ENCODE measurements at regions not wholly inside any gene's neighbourhood (a gene's known extent, or its start where the extent isn't known, plus 50 kb on each side); places are given as distances from the start of the nearest gene placed in this dataset.

GRCh38 chr3:159102001-159102400, 300.1 kb downstream of the MFSD1 start:
- TF ChIP-seq POLR2A (IDR thresholded peaks at IDR 0.05; ENCODE audit: low read depth, low read length) (no peak), POLR2AphosphoS5 (IDR thresholded peaks at IDR 0.05; ENCODE audit: low read depth, low read length) (no peak), TAF1 (IDR thresholded peaks at IDR 0.05; ENCODE audit: borderline replicate concordance, low read depth, low read length) (no peak)
- FAIRE-seq (no peak), DNase-seq (ENCODE audit: insufficient read length) (no peak)

GRCh38 chr3:159112724-159113123, 310.9 kb downstream of the MFSD1 start:
- no peak for DNase-seq (ENCODE audit: insufficient read length)
- no peak for FAIRE-seq
- TF ChIP-seq TAF1 (IDR thresholded peaks at IDR 0.05; ENCODE audit: borderline replicate concordance, low read depth, low read length), result no peak
- no peak for TF ChIP-seq POLR2A (IDR thresholded peaks at IDR 0.05; ENCODE audit: low read depth, low read length)
- TF ChIP-seq POLR2AphosphoS5 (IDR thresholded peaks at IDR 0.05; ENCODE audit: low read depth, low read length), result no peak

- DNase-seq (ENCODE audit: insufficient read length) (no peak), FAIRE-seq (no peak)
- TF ChIP-seq POLR2AphosphoS5 (IDR thresholded peaks at IDR 0.05; ENCODE audit: low read depth, low read length) (no peak), POLR2A (IDR thresholded peaks at IDR 0.05; ENCODE audit: low read depth, low read length) (no peak), TAF1 (IDR thresholded peaks at IDR 0.05; ENCODE audit: borderline replicate concordance, low read depth, low read length) (no peak)
Measured at GRCh38 chr3:159113221-159113875, 311.5 kb downstream of the MFSD1 start.

- TF ChIP-seq POLR2A (IDR thresholded peaks at IDR 0.05; ENCODE audit: low read depth, low read length) (no peak), TAF1 (IDR thresholded peaks at IDR 0.05; ENCODE audit: borderline replicate concordance, low read depth, low read length) (no peak), POLR2AphosphoS5 (IDR thresholded peaks at IDR 0.05; ENCODE audit: low read depth, low read length) (no peak)
- FAIRE-seq (no peak), DNase-seq (ENCODE audit: insufficient read length) (no peak)
Measured at GRCh38 chr3:159114582-159114981, 312.7 kb downstream of the MFSD1 start.

- TF ChIP-seq POLR2AphosphoS5 (IDR thresholded peaks at IDR 0.05; ENCODE audit: low read depth, low read length), result no peak
- TF ChIP-seq TAF1 (IDR thresholded peaks at IDR 0.05; ENCODE audit: borderline replicate concordance, low read depth, low read length), result no peak
- no peak for TF ChIP-seq POLR2A (IDR thresholded peaks at IDR 0.05; ENCODE audit: low read depth, low read length)
- no peak for FAIRE-seq
Measured at GRCh38 chr3:159123877-159124276, 322.0 kb downstream of the MFSD1 start.

GRCh38 chr3:159126261-159127020, 324.6 kb downstream of the MFSD1 start:
- FAIRE-seq, result no peak
- no peak for TF ChIP-seq POLR2AphosphoS5 (IDR thresholded peaks at IDR 0.05; ENCODE audit: low read depth, low read length)
- no peak for TF ChIP-seq TAF1 (IDR thresholded peaks at IDR 0.05; ENCODE audit: borderline replicate concordance, low read depth, low read length)
- TF ChIP-seq POLR2A (IDR thresholded peaks at IDR 0.05; ENCODE audit: low read depth, low read length), result no peak
- DNase-seq (ENCODE audit: insufficient read length), result no peak

More at GRCh38 chr3:159123877-159124276, 322.0 kb downstream of the MFSD1 start:
- DNase-seq (ENCODE audit: insufficient read length), result no peak

- TF ChIP-seq POLR2A (IDR thresholded peaks at IDR 0.05; ENCODE audit: low read depth, low read length) (no peak), TAF1 (IDR thresholded peaks at IDR 0.05; ENCODE audit: borderline replicate concordance, low read depth, low read length) (no peak), POLR2AphosphoS5 (IDR thresholded peaks at IDR 0.05; ENCODE audit: low read depth, low read length) (no peak)
- FAIRE-seq, result no peak
- DNase-seq (ENCODE audit: insufficient read length), result no peak
Measured at GRCh38 chr3:159127021-159127392, 325.2 kb downstream of the MFSD1 start.

- TF ChIP-seq POLR2AphosphoS5 (IDR thresholded peaks at IDR 0.05; ENCODE audit: low read depth, low read length), result no peak
- no peak for TF ChIP-seq TAF1 (IDR thresholded peaks at IDR 0.05; ENCODE audit: borderline replicate concordance, low read depth, low read length)
- TF ChIP-seq POLR2A (IDR thresholded peaks at IDR 0.05; ENCODE audit: low read depth, low read length), result no peak
- FAIRE-seq, result no peak
- DNase-seq (ENCODE audit: insufficient read length), result no peak
Measured at GRCh38 chr3:159128628-159129027, 326.8 kb downstream of the MFSD1 start.

- DNase-seq (ENCODE audit: insufficient read length) (no peak), FAIRE-seq (no peak)
- TF ChIP-seq TAF1 (IDR thresholded peaks at IDR 0.05; ENCODE audit: borderline replicate concordance, low read depth, low read length) (no peak), POLR2AphosphoS5 (IDR thresholded peaks at IDR 0.05; ENCODE audit: low read depth, low read length) (no peak), POLR2A (IDR thresholded peaks at IDR 0.05; ENCODE audit: low read depth, low read length) (no peak)
Measured at GRCh38 chr3:159130108-159130507, 328.3 kb downstream of the MFSD1 start.

- no peak for DNase-seq (ENCODE audit: insufficient read length)
- TF ChIP-seq POLR2A (IDR thresholded peaks at IDR 0.05; ENCODE audit: low read depth, low read length) (no peak), TAF1 (IDR thresholded peaks at IDR 0.05; ENCODE audit: borderline replicate concordance, low read depth, low read length) (no peak), POLR2AphosphoS5 (IDR thresholded peaks at IDR 0.05; ENCODE audit: low read depth, low read length) (no peak)
- no peak for FAIRE-seq
Measured at GRCh38 chr3:159131376-159131775, 329.5 kb downstream of the MFSD1 start.

GRCh38 chr3:159137949-159138348, 336.1 kb downstream of the MFSD1 start:
- DNase-seq (ENCODE audit: insufficient read length), result no peak
- FAIRE-seq, result no peak
- TF ChIP-seq POLR2AphosphoS5 (IDR thresholded peaks at IDR 0.05; ENCODE audit: low read depth, low read length), result no peak
- no peak for TF ChIP-seq POLR2A (IDR thresholded peaks at IDR 0.05; ENCODE audit: low read depth, low read length)
- TF ChIP-seq TAF1 (IDR thresholded peaks at IDR 0.05; ENCODE audit: borderline replicate concordance, low read depth, low read length), result no peak

- FAIRE-seq (no peak), DNase-seq (ENCODE audit: insufficient read length) (no peak)
- TF ChIP-seq POLR2A (IDR thresholded peaks at IDR 0.05; ENCODE audit: low read depth, low read length) (no peak), TAF1 (IDR thresholded peaks at IDR 0.05; ENCODE audit: borderline replicate concordance, low read depth, low read length) (no peak), POLR2AphosphoS5 (IDR thresholded peaks at IDR 0.05; ENCODE audit: low read depth, low read length) (no peak)
Measured at GRCh38 chr3:159139326-159139725, 337.5 kb downstream of the MFSD1 start.

All from GM12892 (cell line).